GM12878 (cell line): ENCODE measurements at regions not wholly inside any gene's neighbourhood (a gene's known extent, or its start where the extent isn't known, plus 50 kb on each side); places are given as distances from the start of the nearest gene placed in this dataset.

Experiments used
- ATAC-seq: fragments of 200-7000 bp; cut with Tn5 transposase; 3 replicates; pipeline ENCODE4 v1.9.1; 2020; ENCODE audit warnings: mild to moderate bottlenecking, moderate library complexity
- BruUV-seq: library from RNA; stranded (reverse); fragments of 400-500 nt; replicated peaks from 2 replicates; lab custom pipeline; 2021; lab: Mats Ljungman, UMichigan
- CTCF ChIA-PET: fragments of 300-600 bp; sonication (Branson Sonifier 250); formaldehyde crosslinking; extraction: SDS; loops from one replicate; lab custom pipeline; 2021; ENCODE audit warnings: inconsistent platforms; lab: Yijun Ruan, JAX
- POLR2A ChIA-PET: fragments of 350-600 bp; formaldehyde crosslinking; extraction: SDS; loops from one replicate; lab custom pipeline; 2021; ENCODE audit warnings: inconsistent platforms; lab: Charles Lee
- RAD21 ChIA-PET: fragments of 300-600 bp; sonication (Branson Sonifier 250); formaldehyde crosslinking; loops from one replicate; lab custom pipeline; 2023; ENCODE audit warnings: antibody characterized with exemption; ENCODE audit not compliant: unreplicated experiment; lab: Charles Lee
- SMC1A ChIA-PET: fragments of 300-600 bp; sonication (Branson Sonifier 250); formaldehyde crosslinking; loops from one replicate; lab custom pipeline; 2023; ENCODE audit not compliant: unreplicated experiment, uncharacterized antibody; lab: Charles Lee
- DNase-seq: peaks from one replicate; pipeline ENCODE4 v3.0.0-alpha.2; 2011; ENCODE audit warnings: low read depth, low spot score
- FAIRE-seq: peaks from 3 replicates; lab custom pipeline; 2011; peaks lifted over from hg19 to GRCh38; lab: Jason Lieb, UNC
- H2AFZ ChIP-seq: 2 replicates; pipeline ENCODE4 v1.6.0; 2011; ENCODE audit warnings: low read depth, low read length, control low read depth; ENCODE audit not compliant: control insufficient read depth
- H3K27ac ChIP-seq: 2 replicates; pipeline ENCODE4 v1.5.1; 2011; ENCODE audit warnings: control low read depth; ENCODE audit not compliant: control insufficient read depth, insufficient read depth
- H3K27me3 ChIP-seq, 2 experiments: replicated peaks in 1 of 2; 2 replicates each; pipeline versions ENCODE4 v1.6.0 to v1.6.1; 2011; ENCODE audit warnings: low read length in 1 of 2; ENCODE audit not compliant: control insufficient read depth in 2 of 2, insufficient read depth in 2 of 2
- H3K36me3 ChIP-seq, 2 experiments: 2 replicates each; pipeline ENCODE4 v1.5.1; 2011; ENCODE audit warnings: low read length in 1 of 2; ENCODE audit not compliant: control insufficient read depth in 2 of 2, insufficient read depth in 2 of 2
- H3K4me1 ChIP-seq: 2 replicates; pipeline ENCODE4 v1.6.1; 2011; ENCODE audit warnings: mild to moderate bottlenecking, low read length, moderate library complexity, mixed read lengths; ENCODE audit not compliant: control insufficient read depth, insufficient read depth
- H3K4me2 ChIP-seq: 2 replicates; pipeline ENCODE4 v1.6.0; 2011; ENCODE audit warnings: control low read depth; ENCODE audit not compliant: control insufficient read depth, insufficient read depth
- H3K4me3 ChIP-seq: fragments of 200-600 bp; sonication (generic); 2 replicates; pipeline ENCODE4 v1.5.1; 2016
- H3K79me2 ChIP-seq: 2 replicates; pipeline ENCODE4 v1.6.0; 2011; ENCODE audit warnings: low read length; ENCODE audit not compliant: control insufficient read depth, insufficient read depth
- H3K9ac ChIP-seq: 2 replicates; pipeline ENCODE4 v1.8.0; 2011; ENCODE audit warnings: low read length, control low read depth, mixed read lengths; ENCODE audit not compliant: control insufficient read depth, insufficient read depth
- H3K9me3 ChIP-seq: replicated peaks from 3 replicates; pipeline ENCODE4 v1.5.1; 2011; ENCODE audit warnings: mild to moderate bottlenecking, low read length; ENCODE audit not compliant: control insufficient read depth, insufficient read depth
- H4K20me1 ChIP-seq: 2 replicates; pipeline ENCODE4 v1.6.0; 2011; ENCODE audit not compliant: control insufficient read depth, insufficient read depth
- CBFB ChIP-seq: IDR thresholded peaks from 2 replicates; pipeline ENCODE4 v1.6.1; 2016; ENCODE audit warnings: antibody characterized with exemption, low read depth
- CEBPZ ChIP-seq: fragments of 150-350 bp; IDR thresholded peaks from 2 replicates; pipeline ENCODE4 v1.6.1; 2016; ENCODE audit warnings: low read depth, low read length
- CREB1 ChIP-seq: IDR thresholded peaks from 2 replicates; pipeline ENCODE4 v1.6.1; 2012; ENCODE audit warnings: low read depth, mild to moderate bottlenecking, inconsistent platforms
- HDAC2 ChIP-seq: fragments of 200-600 bp; sonication (generic); IDR thresholded peaks from 2 replicates; pipeline ENCODE4 v1.6.1; 2017
- HDAC6 ChIP-seq: fragments of 200-600 bp; sonication (generic); IDR thresholded peaks from one replicate; pipeline ENCODE4 v1.8.0; 2017; ENCODE audit warnings: antibody characterized with exemption; ENCODE audit not compliant: unreplicated experiment
- IKZF2 ChIP-seq, 2 experiments: fragments of 450-650 bp; IDR thresholded peaks; 2 replicates each; pipeline ENCODE4 v1.6.1; 2017; ENCODE audit warnings: mild to moderate bottlenecking in 2 of 2, moderate library complexity in 2 of 2
- NRF1 ChIP-seq: conservative IDR thresholded peaks from 2 replicates; pipeline ENCODE4 v1.6.1; 2011; ENCODE audit warnings: mild to moderate bottlenecking, low read depth, low read length, improper control_type of control experiment
- POLR2A ChIP-seq: IDR thresholded peaks from 2 replicates; pipeline ENCODE4 v1.6.1; 2011; ENCODE audit warnings: low read depth, mild to moderate bottlenecking, low read length
- PRDM15 ChIP-seq: fragments of 450-650 bp; formaldehyde crosslinking; IDR thresholded peaks from 2 replicates; pipeline ENCODE4 v1.4.0; 2020; ENCODE audit warnings: mild to moderate bottlenecking, moderate library complexity
- SIX5 ChIP-seq: IDR thresholded peaks from 2 replicates; pipeline ENCODE4 v1.6.1; 2011; ENCODE audit warnings: mild to moderate bottlenecking, low read depth, low read length, moderate library complexity; ENCODE audit not compliant: severe bottlenecking
- SREBF1 ChIP-seq: IDR thresholded peaks from 2 replicates; pipeline ENCODE4 v1.6.1; 2012; ENCODE audit warnings: mild to moderate bottlenecking, low read length
- ZBTB11 ChIP-seq: fragments of 450-650 bp; formaldehyde crosslinking; IDR thresholded peaks from 2 replicates; pipeline ENCODE4 v1.5.0; 2022; ENCODE audit warnings: mild to moderate bottlenecking, missing genetic modification characterization
- ZNF24 ChIP-seq: fragments of 450-650 bp; IDR thresholded peaks from 2 replicates; pipeline ENCODE4 v1.6.1; 2017; ENCODE audit warnings: antibody characterized with exemption, mild to moderate bottlenecking
- ZZZ3 ChIP-seq: IDR thresholded peaks from 2 replicates; pipeline ENCODE4 v1.6.1; 2011; ENCODE audit warnings: low read depth; ENCODE audit not compliant: control insufficient read depth, insufficient read length
- WGBS: methylation state at CpG from one replicate; pipeline ENCODE4 v1.1.6; 2016; ENCODE audit warnings: low lambda C conversion rate; ENCODE audit not compliant: insufficient replicate concordance, insufficient coverage; ENCODE audit errors: missing lambda C conversion rate; 5-methylcytosine and 5-hydroxymethylcytosine counted together
- in situ Hi-C: fragments of 300-500 bp; cut with MboI; formaldehyde crosslinking; loops from 9 replicates; pipeline ENCODE4 v1.14.3; 2018; ENCODE audit warnings: mixed read lengths
- intact Hi-C: fragments of 100-400 bp; cut with micrococcal nuclease; formaldehyde crosslinking; loops from one replicate; pipeline ENCODE4 v1.14.2; 2022; ENCODE audit not compliant: unreplicated experiment

- TF ChIP-seq ZNF24: no peak
- no peak for TF ChIP-seq IKZF2 (IDR thresholded peaks at IDR 0.05)
- no peak for TF ChIP-seq PRDM15 (CRISPR knock-in tag)
- TF ChIP-seq, all 136 proteins: peak for 0
Measured at GRCh38 chr6:10163203-10163962, 251.5 kb downstream of the TFAP2A start (continued).

GRCh38 chr6:10156875-10157274, 258.0 kb downstream of the TFAP2A start:
- ChIA-PET RAD21 (no interaction called here), SMC1A (no interaction called here), POLR2A (no interaction called here), CTCF (no interaction called here)
- Histone ChIP-seq H3K4me1 (no peaks in the 10 kb centered on the region), H3K27me3 (no peaks in the 10 kb centered on the region), H3K27ac (no peak overlapping the region), H4K20me1 (no peaks in the 10 kb centered on the region), H3K4me2 (no peak overlapping the region), H3K9ac (no peak overlapping the region), H3K9me3 (no peaks in the 10 kb centered on the region), H3K79me2 (no peaks in the 10 kb centered on the region), H3K4me3 (no peak overlapping the region), H3K36me3 (no peaks in the 10 kb centered on the region), H2AFZ (no peak overlapping the region)
- in situ Hi-C loops (no loop called here), intact Hi-C loops (no loop called here)
- FAIRE-seq (no peak), ATAC-seq (no peak), DNase-seq (no peak)
- BruUV-seq: no TSS peak
- 15% methylated on average over 4 of the region's 4 CpGs for WGBS
- TF ChIP-seq SREBF1: no peak
- no peak for TF ChIP-seq POLR2A
- TF ChIP-seq ZZZ3: no peak
- no peak for TF ChIP-seq HDAC6
- TF ChIP-seq HDAC2: no peak
- TF ChIP-seq ZBTB11 (CRISPR knock-in tag): no peak
- TF ChIP-seq CEBPZ: no peak
- TF ChIP-seq SIX5: no peak
- no peak for TF ChIP-seq CBFB
- no peak for TF ChIP-seq NRF1
- no peak for TF ChIP-seq CREB1
